PFSK-1 (cell line): ENCODE measurements at regions not wholly inside any gene's neighbourhood (a gene's known extent, or its start where the extent isn't known, plus 50 kb on each side); places are given as distances from the start of the nearest gene placed in this dataset.

Source experiments
- FOXP2 ChIP-seq: optimal IDR thresholded peaks from 2 replicates; pipeline ENCODE3; 2011; ENCODE audit warnings: borderline replicate concordance, control low read depth, inconsistent platforms; ENCODE audit not compliant: insufficient read depth; ENCODE audit errors: extremely low read length, extremely low read depth
- POLR2AphosphoS5 ChIP-seq: IDR thresholded peaks from 2 replicates; pipeline ENCODE4 v1.6.1; 2012; ENCODE audit warnings: low read depth, mild to moderate bottlenecking, control low read depth, low read length, moderate library complexity
- REST ChIP-seq, 2 experiments: IDR thresholded peaks; 2 replicates each; pipeline versions ENCODE4 v1.6.1 to v1.8.0; 2011 to 2012; ENCODE audit warnings: low read depth in 2 of 2, low read length in 2 of 2, control low read depth in 1 of 2, inconsistent platforms in 1 of 2, mild to moderate bottlenecking in 1 of 2, moderate library complexity in 1 of 2; ENCODE audit not compliant: insufficient read depth in 1 of 2
- SIN3A ChIP-seq: IDR thresholded peaks from 2 replicates; pipeline ENCODE4 v1.6.1; 2012; ENCODE audit warnings: mild to moderate bottlenecking, low read length, moderate library complexity, borderline replicate concordance; ENCODE audit not compliant: insufficient read depth
- TAF1 ChIP-seq: IDR thresholded peaks from 2 replicates; pipeline ENCODE4 v1.6.1; 2012; ENCODE audit warnings: low read length, control low read depth, borderline replicate concordance; ENCODE audit not compliant: insufficient read depth

GRCh38 chr5:40165789-40166728 is 513.7 kb upstream of the PTGER4 start:
- TF ChIP-seq POLR2AphosphoS5, result no peak
- TF ChIP-seq FOXP2, result no peak
- TF ChIP-seq SIN3A, result no peak
- no peak for TF ChIP-seq REST (IDR thresholded peaks at IDR 0.05; ENCODE audit: insufficient read depth in 1 of 2, low read depth in 2 of 2, low read length in 2 of 2)
- TF ChIP-seq TAF1, result no peak

GRCh38 chr5:40165106-40165788 is 514.5 kb upstream of the PTGER4 start:
- TF ChIP-seq SIN3A, result no peak

- TF ChIP-seq REST (IDR thresholded peaks at IDR 0.05; ENCODE audit: insufficient read depth in 1 of 2, low read depth in 2 of 2, low read length in 2 of 2) (no peak), FOXP2 (no peak), POLR2AphosphoS5 (no peak), TAF1 (no peak), SIN3A (no peak)
Observed at GRCh38 chr5:40160435-40160834, 519.3 kb upstream of the PTGER4 start.

GRCh38 chr5:40154194-40154593 is 525.5 kb upstream of the PTGER4 start:
- TF ChIP-seq SIN3A (no peak), REST (IDR thresholded peaks at IDR 0.05; ENCODE audit: insufficient read depth in 1 of 2, low read depth in 2 of 2, low read length in 2 of 2) (no peak), POLR2AphosphoS5 (no peak), FOXP2 (no peak), TAF1 (no peak)

GRCh38 chr5:40150896-40151295 is 528.8 kb upstream of the PTGER4 start:
- TF ChIP-seq TAF1, result no peak
- TF ChIP-seq SIN3A, result no peak
- TF ChIP-seq REST (IDR thresholded peaks at IDR 0.05; ENCODE audit: insufficient read depth in 1 of 2, low read depth in 2 of 2, low read length in 2 of 2), result no peak
- TF ChIP-seq POLR2AphosphoS5, result no peak
- TF ChIP-seq FOXP2, result no peak
